Effector memory CD8-positive, alpha-beta T cell (primary cell): ENCODE measurements at regions not wholly inside any gene's neighbourhood (a gene's known extent, or its start where the extent isn't known, plus 50 kb on each side); places are given as distances from the start of the nearest gene placed in this dataset.
"Not testable (repeated sequence)": the region's sequence is repeated elsewhere in the genome, so short reads cannot be mapped to it uniquely, and the experiment has no call there.

ENCODE experiments used
- ATAC-seq: fragments of 150-1000 bp; cut with Tn5 transposase; replicated peaks from 2 replicates; pipeline ENCODE4 v1.10.0; 2021; ENCODE audit warnings: mild to moderate bottlenecking, moderate library complexity
- DNase-seq, 3 experiments: peaks; one replicate each; pipeline ENCODE4 v3.0.0; 2021
- H3K27ac Mint-ChIP-seq, 2 donors: one replicate each; pipeline ENCODE4 v1.8.0; 2022; ENCODE audit warnings: mild to moderate bottlenecking in 2 of 2, mixed read lengths in 2 of 2, moderate library complexity in 2 of 2
- H3K27me3 Mint-ChIP-seq, 2 donors: one replicate each; pipeline ENCODE4 v1.8.0; 2022; ENCODE audit warnings: mixed read lengths in 2 of 2
- H3K36me3 Mint-ChIP-seq: one replicate; pipeline ENCODE4 v1.8.0; 2022; ENCODE audit warnings: mild to moderate bottlenecking, moderate library complexity, mixed read lengths; ENCODE audit not compliant: insufficient read depth
- H3K4me1 Mint-ChIP-seq, 2 donors: one replicate each; pipeline ENCODE4 v1.8.0; 2022; ENCODE audit warnings: low read depth in 2 of 2, mixed read lengths in 2 of 2
- H3K4me3 Mint-ChIP-seq, 2 donors: one replicate each; pipeline ENCODE4 v1.8.0; 2022; ENCODE audit warnings: mild to moderate bottlenecking in 2 of 2, mixed read lengths in 2 of 2, moderate library complexity in 2 of 2
- H3K9me3 Mint-ChIP-seq, 2 donors: one replicate each; pipeline ENCODE4 v1.8.0; 2022; ENCODE audit warnings: mixed read lengths in 2 of 2

DNA sequence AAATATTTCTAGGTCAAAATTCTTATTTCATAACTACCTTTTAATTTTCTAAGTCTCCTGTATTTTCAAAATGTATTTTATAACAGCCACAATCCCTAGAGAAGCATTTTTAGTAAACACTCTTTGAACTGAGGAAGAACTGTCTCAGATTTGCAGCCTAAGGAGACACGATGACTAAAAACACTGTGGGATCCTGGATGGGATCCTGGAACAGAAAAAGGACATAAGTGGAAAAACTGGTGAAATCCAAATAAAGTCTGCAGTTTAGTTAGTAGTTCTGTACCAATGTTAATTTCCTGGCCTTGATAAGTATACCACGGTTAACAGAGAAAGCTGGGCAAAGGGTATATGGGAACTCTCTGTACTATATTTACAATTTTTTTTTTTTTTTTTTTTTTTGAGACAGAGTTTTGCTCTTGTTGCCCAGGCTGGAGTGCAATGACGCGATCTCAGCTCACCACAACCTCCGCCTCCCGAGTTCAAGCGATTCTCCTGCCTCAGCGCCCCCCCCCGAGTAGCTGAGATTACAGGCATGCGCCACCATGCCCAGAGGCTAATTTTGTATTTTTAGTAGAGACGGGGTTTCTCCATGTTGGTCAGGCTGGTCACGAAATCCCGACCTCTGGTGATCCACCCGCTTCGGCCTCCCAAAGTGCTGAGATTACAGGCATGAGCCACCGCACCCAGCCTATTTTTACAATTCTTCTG is 600.2 kb upstream of the DIPK2B start:
- H3K27me3 Mint-ChIP-seq, H3K4me1 Mint-ChIP-seq, DNase-seq, H3K27ac Mint-ChIP-seq, H3K36me3 Mint-ChIP-seq, H3K9me3 Mint-ChIP-seq: not testable (repeated sequence)
- peak overlapping the region; percentile 12 to 31 for H3K4me3 Mint-ChIP-seq
- peak; percentile 73 for ATAC-seq

DNA sequence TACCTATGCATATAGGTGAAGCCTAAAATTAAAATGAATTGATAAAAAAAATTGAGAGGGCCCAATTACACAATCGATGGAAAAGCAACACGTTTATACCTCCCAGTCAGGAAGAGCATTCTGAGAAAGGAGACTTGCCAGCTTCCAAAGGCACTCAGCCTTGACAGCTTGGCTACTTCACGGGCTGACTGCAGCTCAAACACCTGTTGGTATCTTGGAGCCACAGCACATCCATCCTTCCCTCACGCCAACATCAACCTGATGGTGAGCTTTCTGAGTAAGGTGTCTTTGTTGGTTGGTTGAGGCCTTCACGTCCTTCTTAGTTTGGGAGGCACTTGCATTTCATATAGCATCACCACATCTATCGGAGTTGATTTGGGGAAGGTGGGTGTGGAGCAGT is 598.9 kb upstream of the DIPK2B start:
- Mint-ChIP-seq H3K27me3 (no peaks in the 10 kb centered on the region), H3K4me3 (peak overlapping the region in 1 of 2 donors; percentile 11), H3K36me3 (no peaks in the 10 kb centered on the region), H3K9me3 (no peaks in the 10 kb centered on the region), H3K4me1 (peaks cover 6 to 10% of the 10 kb centered on the region in 2 donors), H3K27ac (peak overlapping the region; percentile 37 to 52)
- no peak for DNase-seq
- ATAC-seq = no peak

DNA sequence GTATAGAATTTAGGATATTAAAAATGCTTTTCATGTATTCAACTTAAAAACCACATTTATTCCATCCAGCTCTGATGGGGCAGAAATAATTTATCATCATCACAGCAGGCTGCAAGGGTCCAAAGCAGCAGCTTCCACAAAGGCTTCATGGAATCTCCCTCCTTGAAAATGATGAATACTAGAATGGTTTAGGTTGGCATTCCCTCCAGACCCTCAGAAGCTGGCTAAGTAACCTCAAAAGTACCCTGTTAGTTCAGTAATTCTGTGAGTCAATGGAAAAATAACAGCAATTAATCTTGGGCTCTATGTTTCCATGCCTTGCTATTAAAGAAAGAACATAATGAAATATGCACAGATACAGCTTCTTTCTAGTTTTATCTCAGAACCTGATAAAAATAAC is 594.9 kb upstream of the DIPK2B start:
- DNase-seq = no peak
- H3K4me3 Mint-ChIP-seq = no peak overlapping the region
- H3K27me3 Mint-ChIP-seq = no peaks in the 10 kb centered on the region
- peaks cover 0 to 2% of the 10 kb centered on the region in 2 donors for H3K4me1 Mint-ChIP-seq
- no peaks in the 10 kb centered on the region for H3K36me3 Mint-ChIP-seq
- no peak for ATAC-seq
- no peaks in the 10 kb centered on the region for H3K9me3 Mint-ChIP-seq
- H3K27ac Mint-ChIP-seq = no peak overlapping the region

DNA sequence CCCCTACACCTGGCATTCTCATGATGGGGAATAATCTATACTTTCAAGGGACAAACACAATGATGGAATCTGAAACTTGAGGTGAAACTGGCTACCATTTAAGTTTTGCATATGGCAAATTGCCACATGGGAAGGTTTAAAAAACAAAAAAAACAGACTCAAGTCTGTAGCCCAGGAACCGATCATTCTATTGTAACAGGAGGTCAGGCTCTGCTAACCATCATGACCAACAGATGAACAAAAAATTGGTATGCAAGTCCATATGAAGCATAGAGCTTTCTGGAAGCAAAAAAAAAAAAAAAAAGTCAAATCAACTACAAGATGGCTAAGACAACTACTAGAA is 594.3 kb upstream of the DIPK2B start:
- H3K9me3 Mint-ChIP-seq = no peaks in the 10 kb centered on the region
- H3K27ac Mint-ChIP-seq = no peak overlapping the region
- H3K4me3 Mint-ChIP-seq = no peak overlapping the region
- peaks cover 0 to 2% of the 10 kb centered on the region in 2 donors for H3K4me1 Mint-ChIP-seq
- ATAC-seq (no peak), DNase-seq (no peak)
- H3K36me3 Mint-ChIP-seq = no peaks in the 10 kb centered on the region
- no peaks in the 10 kb centered on the region for H3K27me3 Mint-ChIP-seq

DNA sequence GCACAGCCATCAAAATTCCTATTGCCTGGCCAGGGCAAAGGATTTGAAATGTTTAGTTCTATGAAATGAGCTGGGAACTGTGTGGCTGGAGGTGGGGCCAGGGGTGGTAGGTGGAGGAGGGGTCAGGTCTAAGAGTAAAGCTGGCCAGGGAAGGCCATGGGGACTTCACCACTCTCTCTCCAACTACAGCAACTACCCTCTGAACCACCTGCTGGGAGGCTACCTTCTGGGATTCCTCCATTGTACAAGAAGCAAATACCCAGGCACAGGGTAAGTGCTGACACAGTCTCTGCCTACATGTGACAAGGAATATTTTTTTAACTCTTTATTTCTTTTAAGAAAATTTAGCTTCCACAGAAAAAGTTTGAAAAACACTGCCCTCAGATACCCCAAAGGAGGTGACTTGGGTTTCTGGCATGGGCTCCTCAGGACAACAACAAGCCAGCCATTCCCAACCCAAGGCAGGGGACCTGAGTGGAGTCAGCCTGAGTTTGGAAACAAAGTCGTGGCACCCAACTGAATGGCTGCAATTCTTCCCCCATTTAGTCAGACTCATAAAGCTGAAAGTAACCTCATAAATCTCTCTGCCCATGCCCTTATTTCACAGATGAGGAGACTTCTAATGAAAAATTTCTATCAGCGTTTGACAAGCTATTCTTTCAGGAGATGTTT is 593.8 kb upstream of the DIPK2B start:
- Mint-ChIP-seq H3K4me1 (peaks cover 0 to 2% of the 10 kb centered on the region in 2 donors), H3K36me3 (no peaks in the 10 kb centered on the region), H3K4me3 (no peak overlapping the region), H3K27me3 (no peaks in the 10 kb centered on the region), H3K27ac (no peak overlapping the region), H3K9me3 (no peaks in the 10 kb centered on the region)
- ATAC-seq = no peak
- DNase-seq = no peak

DNA sequence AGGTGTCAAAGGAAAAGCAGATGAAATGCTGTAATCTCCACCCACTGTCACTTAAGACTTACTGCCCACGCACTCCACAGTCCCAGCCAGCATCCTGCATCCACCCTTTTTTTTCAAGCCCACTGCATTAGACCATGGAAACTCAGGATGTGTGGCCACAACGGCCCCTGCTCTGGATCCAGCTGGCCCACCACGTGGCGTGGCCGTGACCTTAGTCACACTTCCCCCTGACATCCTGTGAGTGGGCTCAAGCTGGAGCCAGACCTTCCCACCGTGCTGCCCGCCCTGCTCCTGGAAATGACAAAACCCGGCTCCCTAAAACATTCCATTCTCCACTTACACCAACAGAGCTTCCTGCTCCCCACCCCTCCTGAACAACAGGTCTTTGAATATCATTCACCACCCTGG is 588.3 kb upstream of the DIPK2B start:
- ATAC-seq (no peak), DNase-seq (no peak)
- H3K9me3 Mint-ChIP-seq = no peaks in the 10 kb centered on the region
- H3K36me3 Mint-ChIP-seq = no peaks in the 10 kb centered on the region
- peaks cover 0 to 4% of the 10 kb centered on the region in 2 donors for H3K4me1 Mint-ChIP-seq
- H3K27ac Mint-ChIP-seq = peak overlapping the region in 1 of 2 donors; percentile 46
- H3K27me3 Mint-ChIP-seq = peaks cover 0 to 4% of the 10 kb centered on the region in 2 donors
- no peak overlapping the region for H3K4me3 Mint-ChIP-seq

DNA sequence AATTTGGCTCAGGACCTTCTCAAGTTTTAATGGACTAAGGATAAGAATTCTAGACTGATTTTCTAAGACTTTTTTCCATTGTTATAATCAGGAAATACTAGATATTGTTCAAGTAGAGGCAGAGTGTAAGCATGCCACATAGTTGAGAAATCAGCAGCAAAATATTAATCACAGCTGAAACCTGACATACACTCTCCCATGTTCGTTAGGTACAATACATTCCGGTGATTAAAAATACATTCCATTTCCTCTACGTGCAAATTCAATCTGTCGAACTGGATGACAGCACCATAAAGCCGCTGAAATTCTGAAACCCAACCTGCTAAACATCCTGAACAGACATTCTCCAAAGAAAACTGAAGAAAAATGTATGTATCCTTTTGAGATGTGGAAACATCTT is 587.6 kb upstream of the DIPK2B start:
- H3K36me3 Mint-ChIP-seq = no peaks in the 10 kb centered on the region
- no peaks in the 10 kb centered on the region for H3K9me3 Mint-ChIP-seq
- H3K4me1 Mint-ChIP-seq = peaks cover 0 to 4% of the 10 kb centered on the region in 2 donors
- no peak overlapping the region for H3K4me3 Mint-ChIP-seq
- ATAC-seq (no peak), DNase-seq (no peak)
- H3K27ac Mint-ChIP-seq = no peak overlapping the region
- peaks cover 0 to 4% of the 10 kb centered on the region in 2 donors for H3K27me3 Mint-ChIP-seq

DNA sequence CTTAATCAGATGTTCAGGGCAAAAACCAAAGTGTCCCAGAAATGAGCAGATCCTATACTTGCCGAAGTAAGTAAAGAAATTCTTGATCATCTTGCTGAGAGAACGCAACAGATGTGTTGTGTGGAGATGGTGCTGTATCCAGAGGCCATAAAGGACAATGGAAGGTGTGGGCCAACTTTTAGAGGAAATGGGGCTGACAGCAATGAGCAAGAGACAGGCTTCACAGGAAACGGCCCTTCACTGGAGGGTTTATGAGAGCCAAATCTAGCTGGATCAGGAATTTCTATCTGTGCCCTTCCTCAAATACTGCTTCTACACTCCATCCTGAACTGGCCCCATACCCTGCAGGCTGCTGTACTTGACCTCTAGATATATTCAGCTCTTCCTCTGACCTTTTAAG is 583.9 kb upstream of the DIPK2B start:
- H3K4me3 Mint-ChIP-seq = no peak overlapping the region
- H3K27me3 Mint-ChIP-seq = peaks cover 0 to 4% of the 10 kb centered on the region in 2 donors
- H3K36me3 Mint-ChIP-seq = no peaks in the 10 kb centered on the region
- no peaks in the 10 kb centered on the region for H3K9me3 Mint-ChIP-seq
- no peak overlapping the region for H3K27ac Mint-ChIP-seq
- DNase-seq (no peak), ATAC-seq (no peak)
- H3K4me1 Mint-ChIP-seq = peaks cover 4 to 7% of the 10 kb centered on the region in 2 donors

DNA sequence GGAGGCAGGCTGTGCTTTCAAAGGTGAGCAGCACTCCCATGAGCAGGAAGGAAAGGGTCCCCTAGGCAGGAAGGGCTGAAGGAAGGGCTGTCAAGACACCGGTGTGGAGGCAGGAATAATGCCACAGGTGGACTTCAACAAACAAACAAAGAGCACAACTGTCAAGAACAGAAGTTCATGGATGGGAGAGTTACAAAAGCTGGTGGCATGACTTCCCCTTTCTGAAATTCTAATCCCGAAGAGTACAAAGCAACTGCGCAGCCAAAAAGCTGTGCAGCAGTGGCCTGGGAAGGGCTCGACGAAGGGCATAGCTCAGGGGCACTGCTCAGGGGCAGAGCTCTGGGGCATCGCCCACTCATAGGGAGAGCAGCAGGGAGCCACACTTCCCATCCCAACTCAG is 582.3 kb upstream of the DIPK2B start:
- Mint-ChIP-seq H3K27ac (peak overlapping the region in 1 of 2 donors; percentile 46), H3K9me3 (no peaks in the 10 kb centered on the region), H3K4me3 (no peak overlapping the region), H3K27me3 (peaks cover 0 to 4% of the 10 kb centered on the region in 2 donors), H3K4me1 (peaks cover 3 to 4% of the 10 kb centered on the region in 2 donors), H3K36me3 (no peaks in the 10 kb centered on the region)
- DNase-seq = no peak
- ATAC-seq = no peak

DNA sequence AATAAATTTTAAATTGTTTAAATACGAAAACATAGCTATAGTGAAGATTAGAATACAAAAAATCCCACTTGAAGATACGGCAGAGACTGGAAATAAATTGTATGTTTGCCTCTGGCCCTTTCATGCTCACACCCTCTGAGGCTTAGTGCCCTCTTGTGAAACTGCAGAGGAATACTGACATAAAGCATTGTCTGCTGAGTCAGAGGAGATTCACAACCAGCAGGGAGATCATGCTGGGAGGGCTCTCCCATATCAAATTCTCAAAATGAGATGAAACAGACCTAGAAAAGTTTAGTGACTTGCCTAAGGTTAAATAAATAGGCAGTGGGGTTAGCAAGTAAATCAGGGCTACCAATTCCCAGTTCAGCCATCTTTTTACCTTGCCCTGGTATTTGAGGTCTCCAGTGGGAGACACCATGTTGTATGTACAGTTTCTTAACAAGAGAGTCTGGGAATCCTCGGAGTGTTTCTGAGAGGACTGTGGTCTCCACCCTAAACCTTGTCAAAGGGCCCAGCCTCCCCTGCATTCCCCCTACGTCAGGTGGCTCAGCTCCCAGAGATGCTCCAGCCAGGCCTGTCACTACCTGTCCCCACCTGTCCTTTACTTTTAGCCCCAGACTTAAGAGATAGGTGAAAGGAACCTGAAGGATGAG is 581.4 kb upstream of the DIPK2B start:
- no peaks in the 10 kb centered on the region for H3K9me3 Mint-ChIP-seq
- H3K4me1 Mint-ChIP-seq = peaks cover 3 to 4% of the 10 kb centered on the region in 2 donors
- ATAC-seq (peak; percentile 43), DNase-seq (no peak)
- H3K27me3 Mint-ChIP-seq = peaks cover 0 to 4% of the 10 kb centered on the region in 2 donors
- H3K27ac Mint-ChIP-seq = no peak overlapping the region
- no peaks in the 10 kb centered on the region for H3K36me3 Mint-ChIP-seq
- H3K4me3 Mint-ChIP-seq = no peak overlapping the region

DNA sequence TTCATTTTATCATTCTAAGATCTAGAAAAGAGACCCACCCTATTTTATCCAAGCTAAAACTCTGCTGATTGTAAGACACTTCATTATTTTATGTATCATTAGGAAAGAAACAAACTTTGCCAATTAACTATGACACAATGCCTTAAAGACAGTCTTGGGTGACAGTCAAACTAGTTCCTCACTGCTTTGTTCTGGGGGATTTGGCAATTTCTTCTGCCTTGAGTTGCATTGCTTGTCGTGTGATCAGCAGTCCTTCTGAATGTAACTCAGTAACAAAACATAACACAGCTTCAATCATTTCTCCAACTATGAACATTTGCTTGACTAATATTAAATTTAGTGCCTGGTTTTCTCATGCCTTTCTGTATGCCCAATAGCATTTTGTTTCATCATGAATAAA is 577.9 kb upstream of the DIPK2B start:
- H3K4me3 Mint-ChIP-seq = no peak overlapping the region
- H3K36me3 Mint-ChIP-seq = no peaks in the 10 kb centered on the region
- no peak for ATAC-seq
- H3K27me3 Mint-ChIP-seq = no peaks in the 10 kb centered on the region
- no peaks in the 10 kb centered on the region for H3K9me3 Mint-ChIP-seq
- H3K4me1 Mint-ChIP-seq = peaks cover 3 to 4% of the 10 kb centered on the region in 2 donors
- no peak overlapping the region for H3K27ac Mint-ChIP-seq
- DNase-seq = no peak

DNA sequence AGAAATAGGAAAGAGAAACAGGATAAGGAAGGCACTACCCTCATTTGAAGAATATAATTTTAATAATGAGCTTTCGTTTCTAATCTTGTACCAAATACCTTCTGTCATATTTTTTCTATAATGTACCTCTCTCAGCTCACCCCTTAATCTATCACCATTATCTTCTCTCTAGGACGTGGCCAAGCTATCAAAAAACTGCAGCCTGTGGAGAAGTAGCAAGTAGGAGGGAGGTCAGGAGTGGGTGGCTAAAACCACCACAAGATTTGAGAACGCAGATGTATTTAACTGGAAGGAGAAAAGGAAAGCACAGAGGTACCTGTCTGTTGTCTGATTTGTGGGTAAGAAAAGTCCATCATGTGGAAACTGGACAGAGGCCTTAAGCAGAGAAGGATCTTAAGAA is 576.7 kb upstream of the DIPK2B start:
- Mint-ChIP-seq H3K36me3 (no peaks in the 10 kb centered on the region), H3K9me3 (no peaks in the 10 kb centered on the region), H3K4me1 (peaks cover 0 to 4% of the 10 kb centered on the region in 2 donors), H3K27me3 (no peaks in the 10 kb centered on the region), H3K4me3 (no peak overlapping the region), H3K27ac (no peak overlapping the region)
- ATAC-seq (no peak), DNase-seq (no peak)

DNA sequence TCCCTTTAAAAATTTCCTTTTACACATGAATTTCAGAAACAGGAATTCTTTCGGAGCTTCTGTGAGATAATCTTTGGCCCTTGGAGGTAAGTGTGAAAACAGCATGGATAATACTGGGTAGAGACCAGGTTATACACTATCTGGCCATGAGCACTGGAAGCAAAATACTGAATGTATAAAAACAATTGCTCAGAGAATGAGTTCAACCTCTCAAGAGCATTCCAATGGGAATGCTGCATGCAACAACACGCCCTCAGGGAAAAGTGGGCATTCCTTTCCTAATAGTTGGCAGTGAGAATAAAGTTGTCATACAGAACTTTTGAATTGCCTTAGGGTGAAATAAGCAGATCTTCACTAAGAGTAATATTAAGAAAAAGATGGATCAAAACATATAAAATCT is 574.8 kb upstream of the DIPK2B start:
- ATAC-seq = no peak
- no peaks in the 10 kb centered on the region for H3K36me3 Mint-ChIP-seq
- DNase-seq = no peak
- H3K4me1 Mint-ChIP-seq = peaks cover 13 to 19% of the 10 kb centered on the region in 2 donors
- H3K4me3 Mint-ChIP-seq = no peak overlapping the region
- no peak overlapping the region for H3K27ac Mint-ChIP-seq
- no peaks in the 10 kb centered on the region for H3K27me3 Mint-ChIP-seq
- H3K9me3 Mint-ChIP-seq = no peaks in the 10 kb centered on the region

DNA sequence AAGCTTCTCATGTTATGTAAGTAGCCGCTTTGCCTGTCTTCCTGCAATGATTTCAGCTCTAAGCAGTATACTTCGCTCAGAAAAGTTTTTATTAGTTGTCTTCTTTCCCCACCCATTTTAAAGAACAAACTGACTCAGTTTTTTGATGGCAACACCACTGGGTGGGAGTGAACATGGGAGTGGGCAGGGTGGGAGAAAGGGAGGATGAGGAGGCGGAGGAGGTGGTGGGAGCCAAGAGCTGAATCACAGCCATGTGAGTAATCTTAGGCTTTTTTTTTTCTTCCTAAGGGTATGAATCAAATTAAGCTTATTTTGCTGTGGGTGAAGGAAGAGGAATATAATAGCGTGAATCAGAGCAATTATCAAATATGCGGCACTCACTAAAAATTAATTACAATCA is 574.3 kb upstream of the DIPK2B start:
- H3K36me3 Mint-ChIP-seq = no peaks in the 10 kb centered on the region
- H3K27ac Mint-ChIP-seq = no peak overlapping the region
- ATAC-seq (no peak), DNase-seq (no peak)
- no peaks in the 10 kb centered on the region for H3K27me3 Mint-ChIP-seq
- H3K4me3 Mint-ChIP-seq = no peak overlapping the region
- H3K9me3 Mint-ChIP-seq = no peaks in the 10 kb centered on the region
- peaks cover 17 to 20% of the 10 kb centered on the region in 2 donors for H3K4me1 Mint-ChIP-seq
